GM12865 (cell line): ENCODE measurements at regions not wholly inside any gene's neighbourhood (a gene's known extent, or its start where the extent isn't known, plus 50 kb on each side); places are given as distances from the start of the nearest gene placed in this dataset.
"Not testable (repeated sequence)": the region's sequence is repeated elsewhere in the genome, so short reads cannot be mapped to it uniquely, and the experiment has no call there.

Experiments used
- DNase-seq: peaks from one replicate; pipeline ENCODE4 v3.0.0; 2010; ENCODE audit warnings: low read depth
- H3K4me3 ChIP-seq: 2 replicates; pipeline ENCODE4 v1.5.1; 2011; ENCODE audit warnings: mild to moderate bottlenecking, low read depth, low read length, control low read depth
- TF ChIP-seq, protein P1 (sequence below): IDR thresholded peaks from 2 replicates; pipeline ENCODE4 v1.5.1; 2011; ENCODE audit warnings: low read length, control low read depth, low read depth, inconsistent platforms; ENCODE audit not compliant: insufficient read depth; ENCODE audit errors: missing control alignments

DNA sequence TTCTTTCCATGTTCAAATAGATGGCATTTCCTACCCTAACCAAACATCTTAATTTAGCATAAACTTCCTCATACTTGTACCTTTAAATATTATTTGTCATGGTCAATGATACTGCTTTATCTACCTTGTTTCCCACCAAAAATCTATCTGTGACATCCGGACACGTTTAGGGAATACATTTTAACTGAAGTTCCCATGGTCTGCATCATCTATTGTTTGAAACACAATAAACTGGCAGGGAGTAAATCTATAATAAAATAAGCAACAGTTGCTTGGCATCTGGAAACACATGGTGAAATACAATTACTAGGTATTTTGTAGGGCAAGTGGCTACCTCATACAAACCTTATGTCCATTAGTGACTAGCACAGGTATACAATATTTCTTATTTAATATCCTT, 289.1 kb downstream of the GJA1 start:
- TF ChIP-seq, protein P1, sequence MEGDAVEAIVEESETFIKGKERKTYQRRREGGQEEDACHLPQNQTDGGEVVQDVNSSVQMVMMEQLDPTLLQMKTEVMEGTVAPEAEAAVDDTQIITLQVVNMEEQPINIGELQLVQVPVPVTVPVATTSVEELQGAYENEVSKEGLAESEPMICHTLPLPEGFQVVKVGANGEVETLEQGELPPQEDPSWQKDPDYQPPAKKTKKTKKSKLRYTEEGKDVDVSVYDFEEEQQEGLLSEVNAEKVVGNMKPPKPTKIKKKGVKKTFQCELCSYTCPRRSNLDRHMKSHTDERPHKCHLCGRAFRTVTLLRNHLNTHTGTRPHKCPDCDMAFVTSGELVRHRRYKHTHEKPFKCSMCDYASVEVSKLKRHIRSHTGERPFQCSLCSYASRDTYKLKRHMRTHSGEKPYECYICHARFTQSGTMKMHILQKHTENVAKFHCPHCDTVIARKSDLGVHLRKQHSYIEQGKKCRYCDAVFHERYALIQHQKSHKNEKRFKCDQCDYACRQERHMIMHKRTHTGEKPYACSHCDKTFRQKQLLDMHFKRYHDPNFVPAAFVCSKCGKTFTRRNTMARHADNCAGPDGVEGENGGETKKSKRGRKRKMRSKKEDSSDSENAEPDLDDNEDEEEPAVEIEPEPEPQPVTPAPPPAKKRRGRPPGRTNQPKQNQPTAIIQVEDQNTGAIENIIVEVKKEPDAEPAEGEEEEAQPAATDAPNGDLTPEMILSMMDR: no peak
- H3K4me3 ChIP-seq: no peak overlapping the region
- no peak for DNase-seq

GRCh38 chr6:121726596-121726995, 291.1 kb downstream of the GJA1 start:
- no peak overlapping the region for H3K4me3 ChIP-seq
- DNase-seq: no peak
- TF ChIP-seq, protein P1: no peak

DNA sequence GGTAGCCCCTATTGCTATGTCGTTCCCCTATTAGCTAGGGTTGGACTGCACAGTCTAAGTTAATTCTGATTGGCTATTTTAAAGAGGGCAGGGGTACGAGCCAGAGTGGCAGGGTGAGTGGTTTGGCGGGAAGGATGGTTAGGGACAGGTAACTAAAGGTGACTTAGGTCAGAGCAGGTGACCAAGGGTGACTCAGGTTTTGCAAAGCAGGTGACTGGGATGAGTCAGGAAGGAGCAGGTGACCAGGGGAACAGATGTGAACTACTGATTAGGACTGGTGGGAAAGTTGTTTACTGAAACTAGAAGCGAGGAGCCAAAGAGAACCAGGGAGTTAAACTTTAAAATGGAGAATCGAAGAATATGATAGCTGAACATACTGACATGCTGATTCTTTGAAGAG, 295.2 kb downstream of the GJA1 start:
- TF ChIP-seq, protein P1: no peak
- no peak overlapping the region for H3K4me3 ChIP-seq
- no peak for DNase-seq

DNA sequence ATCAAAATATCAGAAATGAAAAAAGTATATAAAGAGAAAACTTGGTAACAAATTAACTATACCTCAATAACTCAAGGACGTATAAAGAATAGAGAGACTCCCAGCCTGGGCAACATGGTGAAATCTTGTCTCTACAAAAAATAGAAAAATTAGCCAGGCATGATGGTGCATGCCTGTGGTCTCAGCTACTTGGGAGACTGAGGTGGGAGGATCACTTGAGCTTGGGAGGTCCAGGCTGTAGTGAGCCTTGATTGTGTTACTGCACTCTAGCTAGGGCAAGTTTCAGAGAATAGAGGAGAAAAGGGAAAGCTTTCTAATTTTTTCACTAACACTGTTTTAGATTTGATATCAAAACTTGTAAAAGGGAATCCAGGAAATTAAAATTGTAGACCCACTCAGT, 295.9 kb downstream of the GJA1 start:
- no peak for DNase-seq
- TF ChIP-seq, protein P1: no peak
- H3K4me3 ChIP-seq: no peak overlapping the region

DNA sequence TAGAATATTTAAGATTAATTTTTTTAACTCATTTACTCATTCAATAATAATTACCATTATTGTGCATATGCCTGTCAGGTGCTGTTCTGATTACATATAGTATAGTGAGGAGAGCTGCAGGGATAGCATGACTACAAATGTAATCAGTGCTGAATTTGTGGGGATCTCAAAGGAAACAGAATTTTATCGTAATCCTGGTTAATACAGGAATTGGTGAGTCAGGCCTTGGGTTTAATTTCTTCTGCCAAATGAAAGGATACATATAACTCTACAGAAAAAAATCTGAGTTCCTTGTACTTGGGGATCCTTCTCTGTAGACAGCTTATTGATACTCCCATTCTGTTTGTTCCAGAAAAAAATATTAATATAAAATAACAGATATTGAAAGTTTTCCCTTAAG, 297.2 kb downstream of the GJA1 start:
- no peak overlapping the region for H3K4me3 ChIP-seq
- TF ChIP-seq, protein P1: no peak
- DNase-seq: no peak

- no peak for DNase-seq
- TF ChIP-seq, protein P1: no peak
- no peak overlapping the region for H3K4me3 ChIP-seq
Measured at GRCh38 chr6:121733234-121733633, 297.8 kb downstream of the GJA1 start.

DNA sequence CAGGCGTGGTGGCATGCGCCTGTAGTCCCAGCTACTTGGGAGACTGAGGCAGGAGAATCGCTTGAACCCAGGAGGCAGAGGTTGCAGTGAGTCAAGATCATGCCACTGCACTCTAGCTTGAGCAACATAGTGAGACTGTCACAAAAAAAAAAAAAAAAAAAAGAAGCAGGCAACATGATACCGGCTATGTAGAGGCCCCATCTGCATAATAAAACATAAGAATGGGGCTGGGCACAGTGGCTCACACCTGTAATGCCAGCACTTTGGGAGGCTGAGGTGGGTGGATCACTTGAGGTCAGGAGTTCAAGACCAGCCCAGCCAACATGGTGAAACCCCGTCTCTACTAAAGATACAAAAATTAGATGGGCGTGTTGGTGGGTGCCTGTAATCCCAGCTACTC, 304.7 kb downstream of the GJA1 start:
- not testable (repeated sequence) for DNase-seq, H3K4me3 ChIP-seq
